GM12892 (cell line): ENCODE measurements at regions not wholly inside any gene's neighbourhood (a gene's known extent, or its start where the extent isn't known, plus 50 kb on each side); places are given as distances from the start of the nearest gene placed in this dataset.

Experiments used
- POLR2A ChIP-seq: IDR thresholded peaks from 2 replicates; pipeline ENCODE4 v1.6.1; 2011; ENCODE audit warnings: low read depth, low read length, control low read depth
- POLR2AphosphoS5 ChIP-seq: IDR thresholded peaks from 2 replicates; pipeline ENCODE4 v1.6.1; 2011; ENCODE audit warnings: low read depth, low read length, control low read depth
- TAF1 ChIP-seq: IDR thresholded peaks from 2 replicates; pipeline ENCODE4 v1.6.1; 2011; ENCODE audit warnings: low read depth, mild to moderate bottlenecking, control low read depth, low read length, borderline replicate concordance

GRCh38 chr2:41004700-41005099 is 552.8 kb upstream of the SLC8A1 start:
- TF ChIP-seq POLR2A (no peak), POLR2AphosphoS5 (no peak), TAF1 (no peak)
